ENCODE measurements at regions not wholly inside any gene's neighbourhood (a gene's known extent, or its start where the extent isn't known, plus 50 kb on each side); places are given as distances from the start of the nearest gene placed in this dataset.

GRCh38 chr5:1687301-1687970 is 112.2 kb downstream of the MRPL36 start:
- TF ChIP-seq CTCF (IDR thresholded peaks at IDR 0.05) = no peak
- no peak for TF ChIP-seq POLR2A (IDR thresholded peaks at IDR 0.05)

All from heart left ventricle (tissue), 13 donors.